Nephron progenitor cell (in vitro differentiated cells): ENCODE measurements at regions not wholly inside any gene's neighbourhood (a gene's known extent, or its start where the extent isn't known, plus 50 kb on each side); places are given as distances from the start of the nearest gene placed in this dataset.

Experiments
- DNase-seq: peaks from one replicate; pipeline ENCODE4 v3.0.0; 2021
- H3K27ac Mint-ChIP-seq: 2 replicates; pipeline ENCODE4 v1.8.0; 2021; ENCODE audit warnings: mild to moderate bottlenecking, moderate library complexity, mixed read lengths
- H3K27me3 Mint-ChIP-seq: 2 replicates; pipeline ENCODE4 v1.8.0; 2021; ENCODE audit warnings: mild to moderate bottlenecking, low read depth, mixed read lengths; ENCODE audit not compliant: poor library complexity
- H3K36me3 Mint-ChIP-seq: 2 replicates; pipeline ENCODE4 v1.8.0; 2021; ENCODE audit warnings: low read depth, mixed read lengths
- H3K4me1 Mint-ChIP-seq: 2 replicates; pipeline ENCODE4 v1.8.0; 2021; ENCODE audit warnings: mixed read lengths
- H3K4me3 Mint-ChIP-seq: 2 replicates; pipeline ENCODE4 v1.8.0; 2021; ENCODE audit warnings: mild to moderate bottlenecking, moderate library complexity, mixed read lengths
- H3K9me3 Mint-ChIP-seq: 2 replicates; pipeline ENCODE4 v1.8.0; 2021; ENCODE audit warnings: mild to moderate bottlenecking, moderate library complexity, mixed read lengths
- CTCF ChIP-seq: fragments of 200-600 bp; sonication (generic); IDR thresholded peaks from 2 replicates; pipeline ENCODE4 v1.5.0; 2021; ENCODE audit warnings: antibody characterized with exemption

- H3K4me3 Mint-ChIP-seq = peak overlapping the region; percentile 66
These were observed 100.8 kb downstream of the PPM1A start for GRCh38 chr14:60349663-60350365.

GRCh38 chr14:60350366-60350720 is 101.3 kb downstream of the PPM1A start:
- DNase-seq = peak; percentile 17
- no peak for TF ChIP-seq CTCF
- H3K27me3 Mint-ChIP-seq = peaks cover 7% of the 10 kb centered on the region
- no peaks in the 10 kb centered on the region for H3K9me3 Mint-ChIP-seq
- peaks cover 30% of the 10 kb centered on the region for H3K4me1 Mint-ChIP-seq
- no peaks in the 10 kb centered on the region for H3K36me3 Mint-ChIP-seq
- H3K4me3 Mint-ChIP-seq = peak overlapping the region; percentile 66
- no peak overlapping the region for H3K27ac Mint-ChIP-seq

More at GRCh38 chr14:60349663-60350365, 100.8 kb downstream of the PPM1A start:
- peak overlapping the region; percentile 51 for H3K27ac Mint-ChIP-seq
- no peaks in the 10 kb centered on the region for H3K36me3 Mint-ChIP-seq
- DNase-seq = peak; percentile 18
- H3K9me3 Mint-ChIP-seq = no peaks in the 10 kb centered on the region
- peak; percentile 67 for TF ChIP-seq CTCF
- H3K4me1 Mint-ChIP-seq = peaks cover 30% of the 10 kb centered on the region
- peaks cover 7% of the 10 kb centered on the region for H3K27me3 Mint-ChIP-seq

GRCh38 chr14:60353420-60353819 is 104.4 kb downstream of the PPM1A start:
- no peak overlapping the region for H3K4me3 Mint-ChIP-seq
- TF ChIP-seq CTCF = no peak
- no peak for DNase-seq
- peaks cover 3% of the 10 kb centered on the region for H3K27me3 Mint-ChIP-seq
- no peaks in the 10 kb centered on the region for H3K9me3 Mint-ChIP-seq
- no peaks in the 10 kb centered on the region for H3K36me3 Mint-ChIP-seq
- peaks cover 30% of the 10 kb centered on the region for H3K4me1 Mint-ChIP-seq
- no peak overlapping the region for H3K27ac Mint-ChIP-seq

GRCh38 chr14:60355768-60356167 is 106.7 kb downstream of the PPM1A start:
- no peak for TF ChIP-seq CTCF
- Mint-ChIP-seq H3K27me3 (peaks cover 3% of the 10 kb centered on the region), H3K36me3 (no peaks in the 10 kb centered on the region), H3K4me1 (peaks cover 11% of the 10 kb centered on the region), H3K4me3 (no peak overlapping the region), H3K9me3 (no peaks in the 10 kb centered on the region), H3K27ac (peak overlapping the region; percentile 1)
- DNase-seq = no peak

- no peak for DNase-seq
- no peaks in the 10 kb centered on the region for H3K36me3 Mint-ChIP-seq
- peaks cover 11% of the 10 kb centered on the region for H3K4me1 Mint-ChIP-seq
- TF ChIP-seq CTCF = no peak
- no peak overlapping the region for H3K27ac Mint-ChIP-seq
- peaks cover 5% of the 10 kb centered on the region for H3K9me3 Mint-ChIP-seq
- no peak overlapping the region for H3K4me3 Mint-ChIP-seq
- peaks cover 3% of the 10 kb centered on the region for H3K27me3 Mint-ChIP-seq
These were observed 107.4 kb downstream of the PPM1A start for GRCh38 chr14:60356386-60356785.

- Mint-ChIP-seq H3K27ac (no peak overlapping the region), H3K4me3 (no peak overlapping the region), H3K9me3 (peaks cover 7% of the 10 kb centered on the region), H3K27me3 (peaks cover 4% of the 10 kb centered on the region), H3K36me3 (no peaks in the 10 kb centered on the region), H3K4me1 (peaks cover 11% of the 10 kb centered on the region)
- DNase-seq = peak; percentile 10
- no peak for TF ChIP-seq CTCF
These were observed 108.0 kb downstream of the PPM1A start for GRCh38 chr14:60356906-60357550.
